H1 (cell line): ENCODE measurements at regions not wholly inside any gene's neighbourhood (a gene's known extent, or its start where the extent isn't known, plus 50 kb on each side); places are given as distances from the start of the nearest gene placed in this dataset.

Experiments used
- CTCF ChIA-PET: fragments of 300-600 bp; sonication (Branson Sonifier 250); formaldehyde crosslinking; loops from one replicate; lab custom pipeline; 2021; ENCODE audit not compliant: partially characterized antibody; lab: Charles Lee
- POLR2A ChIA-PET: fragments of 300-600 bp; sonication (Branson Sonifier 250); formaldehyde crosslinking; loops from one replicate; lab custom pipeline; 2021; ENCODE audit warnings: inconsistent platforms; ENCODE audit not compliant: partially characterized antibody; lab: Charles Lee
- DNase-seq, 2 experiments: peaks; one replicate each; pipeline versions ENCODE4 v3.0.0 to v3.0.0-alpha.2; 2010 to 2022; ENCODE audit warnings: low spot score in 2 of 2, low read depth in 1 of 2, mixed read lengths in 1 of 2
- FAIRE-seq: peaks from 2 replicates; lab custom pipeline; 2011; peaks lifted over from hg19 to GRCh38; lab: Jason Lieb, UNC
- H2AFZ ChIP-seq: 2 replicates; pipeline ENCODE4 v1.8.1; 2012; ENCODE audit warnings: low read length, inconsistent platforms
- H2AK5ac ChIP-seq: 2 replicates; pipeline ENCODE4 v1.6.1; 2013; ENCODE audit warnings: low read depth, low read length
- H2BK120ac ChIP-seq: replicated peaks from 2 replicates; pipeline ENCODE3; 2013; ENCODE audit warnings: low read depth, low read length, inconsistent platforms
- H2BK12ac ChIP-seq: 2 replicates; pipeline ENCODE4 v1.6.1; 2013; ENCODE audit warnings: low read depth, low read length
- H2BK15ac ChIP-seq: 2 replicates; pipeline ENCODE4 v1.6.1; 2013; ENCODE audit warnings: low read length
- H2BK20ac ChIP-seq: 2 replicates; pipeline ENCODE4 v1.6.1; 2013; ENCODE audit warnings: low read length
- H2BK5ac ChIP-seq: 2 replicates; pipeline ENCODE4 v1.6.1; 2013; ENCODE audit warnings: low read depth, low read length
- H3K14ac ChIP-seq: 2 replicates; pipeline ENCODE4 v1.6.1; 2013; ENCODE audit warnings: inconsistent platforms; ENCODE audit not compliant: insufficient read length
- H3K18ac ChIP-seq: 2 replicates; pipeline ENCODE4 v1.6.1; 2013; ENCODE audit warnings: low read length; ENCODE audit errors: extremely low read depth
- H3K23ac ChIP-seq: 2 replicates; pipeline ENCODE4 v1.6.1; 2013; ENCODE audit warnings: inconsistent platforms; ENCODE audit not compliant: insufficient read length
- H3K23me2 ChIP-seq: 2 replicates; pipeline ENCODE4 v1.6.1; 2013; ENCODE audit warnings: low read depth, low read length
- H3K27ac ChIP-seq: 2 replicates; pipeline ENCODE4 v1.6.1; 2011; ENCODE audit warnings: low read depth, low read length, inconsistent platforms
- H3K27me3 ChIP-seq, 4 experiments: replicated peaks in 1 of 4; 1 replicate in 1 of 4; 2 replicates in 3 of 4; pipeline versions ENCODE4 v1.6.1 to v1.8.1; 2011 to 2013; ENCODE audit warnings: low read length in 3 of 4, mild to moderate bottlenecking in 3 of 4, inconsistent platforms in 2 of 4, mixed read lengths in 2 of 4, moderate library complexity in 1 of 4; ENCODE audit not compliant: control insufficient read depth in 3 of 4, insufficient read depth in 3 of 4; ENCODE audit errors: extremely low read depth in 1 of 4
- H3K36me3 ChIP-seq, 4 experiments: 2 replicates each; pipeline versions ENCODE4 v1.6.1 to v1.8.1; 2011 to 2013; ENCODE audit warnings: mild to moderate bottlenecking in 4 of 4, low read length in 3 of 4, moderate library complexity in 2 of 4, control low read depth in 1 of 4, inconsistent platforms in 1 of 4; ENCODE audit not compliant: insufficient read depth in 4 of 4, control insufficient read depth in 2 of 4
- H3K4ac ChIP-seq: replicated peaks from 2 replicates; pipeline ENCODE3; 2013; ENCODE audit warnings: low read length, low read depth, mixed read lengths, inconsistent platforms; ENCODE audit not compliant: insufficient read length
- H3K4me1 ChIP-seq, 4 experiments: replicated peaks in 1 of 4; 1 replicate in 1 of 4; 2 replicates in 3 of 4; pipeline versions ENCODE4 v1.6.1 to v1.8.1; 2011 to 2013; ENCODE audit warnings: low read length in 3 of 4, inconsistent platforms in 2 of 4, mixed read lengths in 1 of 4; ENCODE audit not compliant: insufficient read depth in 4 of 4, control insufficient read depth in 3 of 4
- H3K4me2 ChIP-seq, 2 experiments: 2 replicates each; pipeline versions ENCODE4 v1.6.1 to v1.8.1; 2011 to 2013; ENCODE audit warnings: low read depth in 2 of 2, low read length in 2 of 2, control low read depth in 1 of 2, inconsistent platforms in 1 of 2, mild to moderate bottlenecking in 1 of 2; ENCODE audit not compliant: insufficient read depth in 1 of 2
- H3K4me3 ChIP-seq, 4 experiments: fragments of 200-600, 300-600 bp in 1 of 4; sonication (generic), shearing (Covaris generic), sonication (Bioruptor Twin) in 1 of 4; 2 replicates each; pipeline versions ENCODE4 v1.5.1 to v1.8.1; 2011 to 2016; ENCODE audit warnings: low read length in 4 of 4, low read depth in 3 of 4, control low read depth in 2 of 4, inconsistent platforms in 2 of 4, mild to moderate bottlenecking in 2 of 4, mixed read lengths in 1 of 4, moderate library complexity in 1 of 4; ENCODE audit not compliant: insufficient read depth in 2 of 4; ENCODE audit errors: extremely low read depth in 1 of 4
- H3K56ac ChIP-seq: replicated peaks from 2 replicates; pipeline ENCODE3; 2013; ENCODE audit warnings: low read depth, mild to moderate bottlenecking, mixed read lengths, low read length, inconsistent platforms; ENCODE audit not compliant: insufficient read length
- H3K79me1 ChIP-seq: 2 replicates; pipeline ENCODE4 v1.6.1; 2013; ENCODE audit warnings: low read depth, low read length, control low read depth
- H3K79me2 ChIP-seq, 2 experiments: 2 replicates each; pipeline versions ENCODE4 v1.6.1 to v1.8.1; 2012 to 2013; ENCODE audit warnings: low read length in 2 of 2, mild to moderate bottlenecking in 2 of 2, inconsistent platforms in 1 of 2; ENCODE audit not compliant: insufficient read depth in 2 of 2, control insufficient read depth in 1 of 2
- H3K9ac ChIP-seq, 4 experiments: replicated peaks in 1 of 4; 1 replicate in 1 of 4; 2 replicates in 3 of 4; pipeline versions ENCODE4 v1.6.1 to v1.8.1; 2011 to 2013; ENCODE audit warnings: low read depth in 3 of 4, low read length in 3 of 4, control low read depth in 2 of 4, mild to moderate bottlenecking in 2 of 4, moderate library complexity in 2 of 4, inconsistent platforms in 1 of 4; ENCODE audit errors: extremely low read depth in 1 of 4
- H3K9me3 ChIP-seq, 2 experiments: 2 replicates each; pipeline versions ENCODE4 v1.6.1 to v1.8.1; 2012 to 2013; ENCODE audit warnings: mild to moderate bottlenecking in 2 of 2, moderate library complexity in 2 of 2, control low read depth in 1 of 2, inconsistent platforms in 1 of 2, low read depth in 1 of 2, low read length in 1 of 2, mixed read lengths in 1 of 2; ENCODE audit not compliant: insufficient read depth in 2 of 2
- H4K20me1 ChIP-seq, 2 experiments: replicated peaks in 1 of 2; 2 replicates each; pipeline versions ENCODE3 to v1.8.1; 2011 to 2013; ENCODE audit warnings: inconsistent platforms in 2 of 2, low read length in 2 of 2, mild to moderate bottlenecking in 1 of 2; ENCODE audit not compliant: insufficient read depth in 2 of 2, control insufficient read depth in 1 of 2
- H4K5ac ChIP-seq: 2 replicates; pipeline ENCODE4 v1.6.1; 2013; ENCODE audit warnings: low read length, low read depth, mixed read lengths, inconsistent platforms; ENCODE audit not compliant: insufficient read length
- H4K8ac ChIP-seq: 2 replicates; pipeline ENCODE4 v1.8.0; 2013; ENCODE audit warnings: mild to moderate bottlenecking, moderate library complexity, low read length, inconsistent platforms; ENCODE audit not compliant: insufficient read depth; ENCODE audit errors: extremely low read depth
- H4K91ac ChIP-seq: replicated peaks from 2 replicates; pipeline ENCODE3; 2013; ENCODE audit warnings: low read length, mixed read lengths, inconsistent platforms; ENCODE audit not compliant: insufficient read length
- CHD1 ChIP-seq: IDR thresholded peaks from 2 replicates; pipeline ENCODE4 v1.6.1; 2012; ENCODE audit warnings: low read depth, low read length, improper control_type of control experiment
- POU5F1 ChIP-seq: IDR thresholded peaks from 2 replicates; pipeline ENCODE4 v1.6.1; 2011; ENCODE audit warnings: low read depth, mild to moderate bottlenecking, low read length, moderate library complexity
- SIX5 ChIP-seq: IDR thresholded peaks from 2 replicates; pipeline ENCODE4 v1.6.1; 2011; ENCODE audit warnings: mild to moderate bottlenecking, low read depth, low read length
- SP2 ChIP-seq: IDR thresholded peaks from 2 replicates; pipeline ENCODE4 v1.6.1; 2012; ENCODE audit warnings: mild to moderate bottlenecking, low read length, inconsistent platforms
- TBP ChIP-seq: IDR thresholded peaks from 2 replicates; pipeline ENCODE4 v1.6.1; 2011; ENCODE audit warnings: low read depth, low read length, improper control_type of control experiment
- ZNF274 ChIP-seq: IDR thresholded peaks from 2 replicates; pipeline ENCODE4 v1.7.0; 2012; ENCODE audit warnings: low read length, borderline replicate concordance; ENCODE audit errors: extremely low read depth
- WGBS, 2 experiments: shearing (Covaris generic) in 1 of 2; methylation state at CpG; one replicate each; pipeline versions ENCODE4 v1.1.6 to v1.1.7; 2013 to 2015; ENCODE audit warnings: low lambda C conversion rate in 2 of 2, mixed read lengths in 2 of 2, inconsistent platforms in 1 of 2, low coverage in 1 of 2, missing lambda C conversion rate in 1 of 2; ENCODE audit not compliant: insufficient replicate concordance in 2 of 2, insufficient coverage in 1 of 2, insufficient read length in 1 of 2; ENCODE audit errors: extremely low coverage in 1 of 2, missing lambda C conversion rate in 1 of 2; 5-methylcytosine and 5-hydroxymethylcytosine counted together

GRCh38 chr7:159280008-159280407 is 135.3 kb upstream of the VIPR2 start:
- no peak for FAIRE-seq
- WGBS, 2 experiments: 67% methylated on average over 3 of the region's 3 CpGs; no CpG with 5 or more reads in 1 of the 2 experiments

More at GRCh38 chr7:159280008-159280407, 135.3 kb upstream of the VIPR2 start:
- Histone ChIP-seq H2BK5ac (no peak overlapping the region), H3K9me3 (peaks cover 57 to 58% of the 10 kb centered on the region in 2 experiments), H4K20me1 (no peaks in the 10 kb centered on the region), H4K91ac (no peak overlapping the region), H3K27ac (no peak overlapping the region), H2BK20ac (no peak overlapping the region), H3K79me1 (no peaks in the 10 kb centered on the region), H3K79me2 (no peaks in the 10 kb centered on the region), H4K8ac (no peak overlapping the region), H2AK5ac (no peak overlapping the region), H3K23ac (no peak overlapping the region), H3K4me1 (no peaks in the 10 kb centered on the region), H3K56ac (no peak overlapping the region), H3K36me3 (no peaks in the 10 kb centered on the region), H3K27me3 (0 out of 7 replicates have a peak, but pooled peaks cover 0 to 2% (median 0%) of the 10 kb centered on the region in 4 experiments), H2AFZ (no peak overlapping the region), H3K14ac (no peak overlapping the region), H2BK120ac (no peak overlapping the region), H2BK15ac (no peak overlapping the region), H2BK12ac (no peak overlapping the region), H4K5ac (no peak overlapping the region), H3K18ac (no peak overlapping the region), H3K9ac (no peak overlapping the region), H3K4me3 (no peak overlapping the region), H3K23me2 (no peaks in the 10 kb centered on the region; the same call in 1 of the 2 replicates), H3K4me2 (no peak overlapping the region), H3K4ac (no peak overlapping the region)
- TF ChIP-seq TBP: no peak
- TF ChIP-seq SIX5: no peak
- no peak for TF ChIP-seq ZNF274
- no peak for TF ChIP-seq POU5F1
- TF ChIP-seq SP2: no peak
- no peak for TF ChIP-seq CHD1
- DNase-seq: no peak
- ChIA-PET CTCF (no interaction called here), POLR2A (no interaction called here)
